Fibroblast of mammary gland (primary cell): ENCODE measurements at regions not wholly inside any gene's neighbourhood (a gene's known extent, or its start where the extent isn't known, plus 50 kb on each side); places are given as distances from the start of the nearest gene placed in this dataset.

Experiments
- DNase-seq: peaks from one replicate; pipeline ENCODE4 v3.0.0-alpha.2; 2010; ENCODE audit warnings: low read depth
- H3K4me3 ChIP-seq: 2 replicates; pipeline ENCODE4 v1.5.1; 2011; ENCODE audit warnings: low read depth, mild to moderate bottlenecking, low read length, moderate library complexity; ENCODE audit not compliant: control insufficient read depth
- CTCF ChIP-seq: conservative IDR thresholded peaks from 2 replicates; pipeline ENCODE4 v1.5.1; 2011; ENCODE audit warnings: low read depth, low read length, inconsistent platforms; ENCODE audit not compliant: control insufficient read depth, insufficient read depth

GRCh38 chr10:78269060-78269459 is 235.4 kb downstream of the RPS24 start:
- TF ChIP-seq CTCF, result no peak
- DNase-seq, result no peak
- no peak overlapping the region for H3K4me3 ChIP-seq

- TF ChIP-seq CTCF, result no peak
- H3K4me3 ChIP-seq, result no peak overlapping the region
- DNase-seq, result no peak
Measured at GRCh38 chr10:78272329-78272728, 238.7 kb downstream of the RPS24 start.

GRCh38 chr10:78274491-78274890 is 240.8 kb downstream of the RPS24 start:
- no peak for DNase-seq
- TF ChIP-seq CTCF, result no peak
- no peak overlapping the region for H3K4me3 ChIP-seq

GRCh38 chr10:78276139-78276538 is 242.5 kb downstream of the RPS24 start:
- TF ChIP-seq CTCF, result no peak
- no peak for DNase-seq
- no peak overlapping the region for H3K4me3 ChIP-seq

- H3K4me3 ChIP-seq, result no peak overlapping the region
- TF ChIP-seq CTCF, result no peak
- no peak for DNase-seq
Measured at GRCh38 chr10:78277314-78278057, 243.8 kb downstream of the RPS24 start.

- no peak for TF ChIP-seq CTCF
- peak; percentile 77 for DNase-seq
- H3K4me3 ChIP-seq, result no peak overlapping the region
Measured at GRCh38 chr10:78278058-78278404, 244.4 kb downstream of the RPS24 start.

GRCh38 chr10:78279756-78280155 is 246.1 kb downstream of the RPS24 start:
- no peak for DNase-seq
- no peak overlapping the region for H3K4me3 ChIP-seq
- TF ChIP-seq CTCF, result no peak
